Dermis blood vessel endothelial cell (primary cell): ENCODE measurements at regions not wholly inside any gene's neighbourhood (a gene's known extent, or its start where the extent isn't known, plus 50 kb on each side); places are given as distances from the start of the nearest gene placed in this dataset.

Source experiments
- DNase-seq: peaks from one replicate; pipeline ENCODE4 v3.0.0; 2010

GRCh38 chr10:131490991-131491594 is 179.6 kb upstream of the TCERG1L start:
- no peak for DNase-seq

- no peak for DNase-seq
Observed at GRCh38 chr10:131492211-131492857, 180.8 kb upstream of the TCERG1L start.

- DNase-seq, result no peak
Observed at GRCh38 chr10:131493432-131493831, 181.9 kb upstream of the TCERG1L start.

- DNase-seq, result no peak
Observed at GRCh38 chr10:131494451-131494850, 182.9 kb upstream of the TCERG1L start.

GRCh38 chr10:131495224-131495623 is 183.7 kb upstream of the TCERG1L start:
- DNase-seq, result no peak

- DNase-seq, result no peak
Observed at GRCh38 chr10:131495892-131496291, 184.4 kb upstream of the TCERG1L start.

- no peak for DNase-seq
Observed at GRCh38 chr10:131496351-131497052, 185.0 kb upstream of the TCERG1L start.

- DNase-seq, result no peak
Observed at GRCh38 chr10:131499566-131499965, 188.0 kb upstream of the TCERG1L start.

GRCh38 chr10:131500181-131500580 is 188.7 kb upstream of the TCERG1L start:
- no peak for DNase-seq

GRCh38 chr10:131500892-131501291 is 189.4 kb upstream of the TCERG1L start:
- DNase-seq, result no peak

GRCh38 chr10:131503992-131504391 is 192.5 kb upstream of the TCERG1L start:
- no peak for DNase-seq

- no peak for DNase-seq
Observed at GRCh38 chr10:131511391-131511790, 199.9 kb upstream of the TCERG1L start.

- no peak for DNase-seq
Observed at GRCh38 chr10:131512852-131513251, 201.3 kb upstream of the TCERG1L start.

GRCh38 chr10:131513445-131513844 is 201.9 kb upstream of the TCERG1L start:
- DNase-seq, result no peak

- DNase-seq, result no peak
Observed at GRCh38 chr10:131513901-131514300, 202.4 kb upstream of the TCERG1L start.

GRCh38 chr10:131514454-131514853 is 202.9 kb upstream of the TCERG1L start:
- no peak for DNase-seq

GRCh38 chr10:131516285-131516684 is 204.8 kb upstream of the TCERG1L start:
- DNase-seq, result no peak

GRCh38 chr10:131517781-131518180 is 206.3 kb upstream of the TCERG1L start:
- DNase-seq, result no peak

- DNase-seq, result no peak
Observed at GRCh38 chr10:131519723-131520605, 208.4 kb upstream of the TCERG1L start.

GRCh38 chr10:131531265-131532190 is 220.0 kb upstream of the TCERG1L start:
- no peak for DNase-seq

GRCh38 chr10:131532291-131532690 is 220.8 kb upstream of the TCERG1L start:
- no peak for DNase-seq
